K562 (cell line): ENCODE measurements at regions not wholly inside any gene's neighbourhood (a gene's known extent, or its start where the extent isn't known, plus 50 kb on each side); places are given as distances from the start of the nearest gene placed in this dataset.

Experiments
- ATAC-seq: fragments of 200-7000 bp; cut with Tn5 transposase; 3 replicates; pipeline ENCODE4 v1.9.1; 2020; ENCODE audit warnings: moderate library complexity
- BruUV-seq: library from RNA; stranded (reverse); fragments of 400-500 nt; replicated peaks from 2 replicates; lab custom pipeline; 2021; lab: Mats Ljungman, UMichigan
- CTCF ChIA-PET: fragments of 300-600 bp; formaldehyde crosslinking; extraction: SDS; loops from one replicate; lab custom pipeline; 2021; ENCODE audit warnings: low intra/inter-chr PET ratio; lab: Yijun Ruan, JAX
- POLR2A ChIA-PET: fragments of 300-600, 350-650 bp; sonication (Branson Sonifier 250); formaldehyde crosslinking; extraction: SDS; loops from one replicate; lab custom pipeline; 2021; ENCODE audit warnings: antibody characterized with exemption, inconsistent platforms; lab: Yijun Ruan, JAX
- DNase-seq, 4 experiments: peaks; one replicate each; pipeline versions ENCODE4 v3.0.0 to v3.0.0-alpha.2; 2011 to 2018; ENCODE audit warnings: low spot score in 3 of 4, mixed read lengths in 3 of 4; ENCODE audit errors: extremely low read depth in 1 of 4
- FAIRE-seq: peaks from 2 replicates; lab custom pipeline; 2011; peaks lifted over from hg19 to GRCh38; lab: Jason Lieb, UNC
- H2AFZ ChIP-seq: 2 replicates; pipeline ENCODE4 v1.6.0; 2011; ENCODE audit warnings: low read depth, low read length, control low read depth, inconsistent platforms
- H3K27ac ChIP-seq: fragments of 200-600 bp; 3 replicates; pipeline ENCODE4 v1.8.0; 2011; ENCODE audit warnings: low read depth, mild to moderate bottlenecking, control low read depth, inconsistent platforms, low read length, moderate library complexity, mixed read lengths; ENCODE audit errors: extremely low read depth
- H3K27me3 ChIP-seq, 2 experiments: fragments of 300-600 bp in 1 of 2; 2 replicates in 1 of 2; 3 replicates in 1 of 2; pipeline versions ENCODE4 v1.6.0 to v1.8.0; 2011; ENCODE audit warnings: inconsistent platforms in 2 of 2, low read length in 2 of 2, mild to moderate bottlenecking in 1 of 2, mixed read lengths in 1 of 2, moderate library complexity in 1 of 2; ENCODE audit not compliant: control insufficient read depth in 2 of 2, insufficient read depth in 2 of 2
- H3K36me3 ChIP-seq: fragments of 300-600 bp; 3 replicates; pipeline ENCODE4 v1.8.0; 2011; ENCODE audit warnings: mild to moderate bottlenecking, low read length, inconsistent platforms; ENCODE audit not compliant: control insufficient read depth, insufficient read depth
- H3K4me1 ChIP-seq, 2 experiments: fragments of 200-600 bp in 1 of 2; replicated peaks in 1 of 2; 2 replicates in 1 of 2; 3 replicates in 1 of 2; pipeline versions ENCODE4 v1.5.1 to v1.8.0; 2011; ENCODE audit warnings: inconsistent platforms in 2 of 2, low read length in 2 of 2, mild to moderate bottlenecking in 1 of 2, mixed read lengths in 1 of 2, moderate library complexity in 1 of 2; ENCODE audit not compliant: control insufficient read depth in 2 of 2, insufficient read depth in 2 of 2
- H3K4me2 ChIP-seq: 2 replicates; pipeline ENCODE4 v1.6.1; 2011; ENCODE audit warnings: low read length, control low read depth, inconsistent platforms, mixed read lengths; ENCODE audit not compliant: insufficient read depth
- H3K4me3 ChIP-seq: fragments of 200-600 bp; sonication (generic), shearing (Covaris generic); 2 replicates; pipeline ENCODE4 v1.5.1; 2016; ENCODE audit warnings: control low read depth, inconsistent platforms
- H3K79me2 ChIP-seq: fragments of 200-600 bp; 3 replicates; pipeline ENCODE4 v1.8.0; 2011; ENCODE audit warnings: low read length, inconsistent platforms; ENCODE audit not compliant: control insufficient read depth, insufficient read depth
- H3K9ac ChIP-seq, 2 experiments: 2 replicates each; pipeline versions ENCODE4 v1.6.0 to v1.6.1; 2011; ENCODE audit warnings: low read depth in 2 of 2, low read length in 2 of 2, control low read depth in 1 of 2, inconsistent platforms in 1 of 2, mild to moderate bottlenecking in 1 of 2, mixed read lengths in 1 of 2; ENCODE audit not compliant: insufficient read depth in 1 of 2
- H3K9me1 ChIP-seq: one replicate; pipeline ENCODE4 v1.6.0; 2011; ENCODE audit warnings: inconsistent platforms, mild to moderate bottlenecking, low read length, moderate library complexity; ENCODE audit not compliant: control insufficient read depth, insufficient read depth
- H3K9me3 ChIP-seq: replicated peaks from 2 replicates; pipeline ENCODE4 v1.5.1; 2011; ENCODE audit warnings: low read depth, low read length, inconsistent platforms; ENCODE audit not compliant: control insufficient read depth, insufficient read depth
- H4K20me1 ChIP-seq: replicated peaks from 2 replicates; pipeline ENCODE4 v1.6.1; 2011; ENCODE audit warnings: low read length, inconsistent platforms, mixed read lengths; ENCODE audit not compliant: control insufficient read depth, insufficient read depth
- ESRRB ChIP-seq: fragments of 250-450 bp; sonication (Bioruptor Pico); IDR thresholded peaks from 2 replicates; pipeline ENCODE4 v1.5.0; 2020; ENCODE audit warnings: mild to moderate bottlenecking, moderate library complexity, borderline replicate concordance
- FOXJ2 ChIP-seq: fragments of 200-800 bp; sonication (Bioruptor generic); IDR thresholded peaks from 2 replicates; pipeline ENCODE4 v1.6.1; 2016; ENCODE audit warnings: missing genetic modification characterization, missing compliant biosample characterization
- FOXM1 ChIP-seq, 2 experiments: fragments of 450-650 bp in 1 of 2; sonication (generic) in 1 of 2; formaldehyde crosslinking in 1 of 2; IDR thresholded peaks; 2 replicates each; pipeline versions ENCODE4 v1.6.1 to v1.9.0; 2017 to 2022; ENCODE audit warnings: low read depth in 2 of 2, mild to moderate bottlenecking in 2 of 2, missing genetic modification reagents in 1 of 2, moderate library complexity in 1 of 2
- KAT2B ChIP-seq: IDR thresholded peaks from one replicate; pipeline ENCODE4 v1.6.1; 2012; ENCODE audit warnings: low read depth, mild to moderate bottlenecking, control low read depth, inconsistent platforms, low read length, moderate library complexity
- ZNF668 ChIP-seq: fragments of 250-450 bp; sonication (Bioruptor Pico); IDR thresholded peaks from 2 replicates; pipeline ENCODE4 v1.8.0; 2022; ENCODE audit warnings: mild to moderate bottlenecking, inconsistent platforms
- WGBS: fragments of 100-300 bp; shearing (Covaris generic); methylation state at CpG from one replicate; pipeline ENCODE4 v1.1.6; 2016; ENCODE audit warnings: low coverage, mixed read lengths; ENCODE audit not compliant: insufficient coverage; ENCODE audit errors: missing lambda C conversion rate; 5-methylcytosine and 5-hydroxymethylcytosine counted together
- in situ Hi-C: fragments of 300-500 bp; cut with MboI; formaldehyde crosslinking; loops from 4 replicates; pipeline ENCODE4 v1.15.0; 2018; ENCODE audit warnings: inconsistent platforms, mixed read lengths
- intact Hi-C: fragments of 100-400 bp; cut with micrococcal nuclease; formaldehyde crosslinking; loops from 2 replicates; pipeline ENCODE4 v1.14.2; 2022
- TF ChIP-seq, protein P1 (sequence below), 2 experiments: IDR thresholded peaks; 2 replicates each; pipeline ENCODE4 v1.6.1; 2011; ENCODE audit warnings: borderline replicate concordance in 1 of 2, control low read depth in 1 of 2, low read depth in 1 of 2, low read length in 1 of 2, mild to moderate bottlenecking in 1 of 2, mixed read lengths in 1 of 2, moderate library complexity in 1 of 2; ENCODE audit not compliant: insufficient read depth in 1 of 2, insufficient read length in 1 of 2, poor library complexity in 1 of 2, severe bottlenecking in 1 of 2; ENCODE audit errors: extremely low read depth in 1 of 2

DNA sequence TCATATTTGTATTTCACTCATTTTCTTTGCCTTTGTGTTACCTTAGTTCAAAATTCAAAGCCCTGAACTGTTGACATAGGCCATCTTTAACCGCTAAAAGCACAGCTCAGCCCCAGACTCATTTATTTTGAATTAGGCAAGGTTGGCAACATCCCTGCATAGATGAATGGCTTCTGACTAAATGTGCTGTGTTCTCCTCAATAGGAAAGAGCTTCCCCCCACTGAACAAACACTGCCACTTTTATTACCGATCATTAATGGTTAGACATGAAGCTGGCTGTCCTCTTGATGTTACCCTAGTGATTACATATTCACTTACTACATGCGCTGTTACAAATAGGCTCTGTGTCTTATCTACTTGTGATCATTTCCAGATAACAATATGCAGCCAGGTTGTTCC is 170.7 kb downstream of the ADCYAP1 start:
- CTCF ChIA-PET, result no interaction called here
- FAIRE-seq, result no peak
- intact Hi-C loops, result no loop called here

DNA sequence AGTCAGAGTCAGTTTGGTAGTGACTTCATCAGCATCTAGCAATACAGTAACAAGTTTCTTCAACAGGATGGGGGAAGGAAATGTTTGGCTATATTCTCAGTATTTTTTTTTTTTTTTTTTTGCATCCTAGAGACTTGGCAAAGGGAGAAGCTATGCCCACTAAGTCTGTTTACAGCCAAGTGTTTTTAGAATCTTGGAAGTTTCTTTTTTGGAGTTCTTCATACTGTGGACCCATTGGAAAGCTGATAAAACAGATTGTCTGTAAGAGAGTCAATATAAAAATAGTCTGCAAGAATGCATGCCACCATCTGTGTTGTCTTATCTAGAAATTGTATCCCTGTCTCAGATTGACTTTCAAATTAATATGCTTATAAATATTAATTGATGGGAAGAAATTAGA is 171.2 kb downstream of the ADCYAP1 start:
- H3K79me2 ChIP-seq, result no peaks in the 10 kb centered on the region
- H3K4me3 ChIP-seq, result no peak overlapping the region
- no peak overlapping the region for H2AFZ ChIP-seq
- intact Hi-C loops (no loop called here), in situ Hi-C loops (no loop called here)
- CTCF ChIA-PET, result no interaction called here
- no peak overlapping the region for H3K4me2 ChIP-seq
- H3K9ac ChIP-seq, result no peak overlapping the region
- H3K36me3 ChIP-seq, result no peaks in the 10 kb centered on the region
- no peaks in the 10 kb centered on the region for H3K9me1 ChIP-seq
- H3K4me1 ChIP-seq, result no peaks in the 10 kb centered on the region; a peak in 1 of 5 replicates
- ATAC-seq (no peak), DNase-seq (no peak), FAIRE-seq (no peak)
- H3K9me3 ChIP-seq, result no peaks in the 10 kb centered on the region
- no peaks in the 10 kb centered on the region for H3K27me3 ChIP-seq
- H4K20me1 ChIP-seq, result 0 out of 2 replicates have a peak, but pooled peaks cover 2% of the 10 kb centered on the region
- H3K27ac ChIP-seq, result no peak overlapping the region
- POLR2A ChIA-PET, result interaction anchor here (0.8 to 0.9 kb wide), 2 partner anchors 31 to 88 kb away, joined by 3 read pairs; no protein-coding TSS in a partner anchor
- TF ChIP-seq, protein P1, sequence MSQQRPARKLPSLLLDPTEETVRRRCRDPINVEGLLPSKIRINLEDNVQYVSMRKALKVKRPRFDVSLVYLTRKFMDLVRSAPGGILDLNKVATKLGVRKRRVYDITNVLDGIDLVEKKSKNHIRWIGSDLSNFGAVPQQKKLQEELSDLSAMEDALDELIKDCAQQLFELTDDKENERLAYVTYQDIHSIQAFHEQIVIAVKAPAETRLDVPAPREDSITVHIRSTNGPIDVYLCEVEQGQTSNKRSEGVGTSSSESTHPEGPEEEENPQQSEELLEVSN (IDR thresholded peaks at IDR 0.05; ENCODE audit: borderline replicate concordance in 1 of 2, extremely low read depth in 1 of 2, insufficient read depth in 1 of 2, insufficient read length in 1 of 2, low read depth in 1 of 2, low read length in 1 of 2, poor library complexity in 1 of 2, severe bottlenecking in 1 of 2), result no peak
- no TSS peak for BruUV-seq

More for the DNA sequence above, 170.7 kb downstream of the ADCYAP1 start:
- Histone ChIP-seq H3K9ac (no peak overlapping the region), H3K9me3 (no peaks in the 10 kb centered on the region), H3K27me3 (no peaks in the 10 kb centered on the region), H3K9me1 (no peaks in the 10 kb centered on the region), H3K36me3 (no peaks in the 10 kb centered on the region), H3K4me2 (no peak overlapping the region), H3K4me3 (no peak overlapping the region), H3K79me2 (no peaks in the 10 kb centered on the region), H3K4me1 (no peaks in the 10 kb centered on the region; a peak in 1 of 5 replicates), H4K20me1 (0 out of 2 replicates have a peak, but pooled peaks cover 2% of the 10 kb centered on the region), H2AFZ (no peak overlapping the region), H3K27ac (no peak overlapping the region)
- no TSS peak for BruUV-seq
- no peak for DNase-seq
- WGBS, result 4% methylated on average over 3 of the region's 3 CpGs
- in situ Hi-C loops, result no loop called here
- POLR2A ChIA-PET, result interaction anchor here (0.8 to 0.9 kb wide), 3 partner anchors 30 to 161 kb away, joined by 3 read pairs; no protein-coding TSS in a partner anchor
- ATAC-seq, result no peak
- TF ChIP-seq FOXJ2 (tag), result peak; percentile 40; the same call in 1 of the 2 replicates
- TF ChIP-seq ESRRB (CRISPR knock-in tag), result no peak
- no peak for TF ChIP-seq KAT2B
- no peak for TF ChIP-seq ZNF668 (CRISPR knock-in tag)
- no peak for TF ChIP-seq FOXM1 (IDR thresholded peaks at IDR 0.05; ENCODE audit: low read depth)
- TF ChIP-seq FOXM1 (CRISPR knock-in tag; IDR thresholded peaks at IDR 0.05; ENCODE audit: low read depth), result no peak
